IMR-90 (cell line): ENCODE measurements at regions not wholly inside any gene's neighbourhood (a gene's known extent, or its start where the extent isn't known, plus 50 kb on each side); places are given as distances from the start of the nearest gene placed in this dataset.

Source experiments
- ATAC-seq: fragments of 200-7000 bp; cut with Tn5 transposase; 2 replicates; pipeline ENCODE4 v1.9.1; 2020; ENCODE audit warnings: low read depth, mild to moderate bottlenecking, moderate library complexity
- BruUV-seq: library from RNA; stranded (reverse); fragments of 400-500 nt; replicated peaks from 2 replicates; lab custom pipeline; 2021; lab: Mats Ljungman, UMichigan
- CTCF ChIA-PET: fragments of 300-600 bp; formaldehyde crosslinking; extraction: SDS; loops from one replicate; lab custom pipeline; 2021; ENCODE audit warnings: antibody characterized with exemption; lab: Yijun Ruan, JAX
- POLR2A ChIA-PET: fragments of 300-600 bp; sonication (Branson Sonifier 250); formaldehyde crosslinking; loops from one replicate; lab custom pipeline; 2022; ENCODE audit warnings: antibody characterized with exemption; ENCODE audit not compliant: unreplicated experiment; lab: Charles Lee
- DNase-seq: peaks from one replicate; pipeline ENCODE4 v3.0.0; 2013
- H2AFZ ChIP-seq: replicated peaks from 2 replicates; pipeline ENCODE3; 2013; ENCODE audit warnings: low read length, mild to moderate bottlenecking; ENCODE audit not compliant: poor library complexity
- H2AK5ac ChIP-seq: 2 replicates; pipeline ENCODE4 v1.6.1; 2013; ENCODE audit warnings: low read depth, low read length, inconsistent platforms
- H2AK9ac ChIP-seq: replicated peaks from 2 replicates; pipeline ENCODE3; 2013; ENCODE audit warnings: mild to moderate bottlenecking, low read depth, low read length, moderate library complexity; ENCODE audit not compliant: poor library complexity
- H2BK120ac ChIP-seq: 2 replicates; pipeline ENCODE4 v1.6.1; 2013; ENCODE audit warnings: low read depth, low read length, inconsistent platforms
- H2BK15ac ChIP-seq: 3 replicates; pipeline ENCODE4 v1.6.1; 2013; ENCODE audit warnings: low read depth, low read length, inconsistent platforms
- H2BK20ac ChIP-seq: 2 replicates; pipeline ENCODE4 v1.6.1; 2013; ENCODE audit warnings: low read depth, mild to moderate bottlenecking, inconsistent platforms, low read length, moderate library complexity
- H2BK5ac ChIP-seq: 2 replicates; pipeline ENCODE4 v1.6.1; 2013; ENCODE audit warnings: mild to moderate bottlenecking, low read depth, low read length, inconsistent platforms; ENCODE audit not compliant: poor library complexity, severe bottlenecking
- H3K14ac ChIP-seq: replicated peaks from 2 replicates; pipeline ENCODE4 v1.6.1; 2013; ENCODE audit warnings: low read depth, low read length, inconsistent platforms
- H3K18ac ChIP-seq: 2 replicates; pipeline ENCODE4 v1.6.1; 2013; ENCODE audit warnings: low read depth, low read length, control low read depth
- H3K23ac ChIP-seq: 2 replicates; pipeline ENCODE4 v1.6.1; 2013; ENCODE audit warnings: low read depth, low read length, inconsistent platforms
- H3K27ac ChIP-seq: 2 replicates; pipeline ENCODE4 v1.5.1; 2013; ENCODE audit warnings: mild to moderate bottlenecking, control low read depth, low read length; ENCODE audit not compliant: insufficient read depth
- H3K27me3 ChIP-seq: 2 replicates; pipeline ENCODE4 v1.6.1; 2013; ENCODE audit warnings: low read length; ENCODE audit not compliant: control insufficient read depth, insufficient read depth
- H3K36me3 ChIP-seq: 2 replicates; pipeline ENCODE4 v1.6.1; 2013; ENCODE audit warnings: low read length, mixed read lengths; ENCODE audit not compliant: control insufficient read depth, insufficient read depth
- H3K4ac ChIP-seq: 2 replicates; pipeline ENCODE4 v1.6.1; 2013; ENCODE audit warnings: low read depth, low read length, inconsistent platforms
- H3K4me1 ChIP-seq: 2 replicates; pipeline ENCODE4 v1.6.1; 2013; ENCODE audit warnings: low read length, mixed read lengths; ENCODE audit not compliant: control insufficient read depth, insufficient read depth
- H3K4me2 ChIP-seq: 2 replicates; pipeline ENCODE4 v1.6.1; 2013; ENCODE audit warnings: low read depth, mild to moderate bottlenecking, control low read depth, low read length, moderate library complexity
- H3K4me3 ChIP-seq: 2 replicates; pipeline ENCODE4 v1.5.1; 2013; ENCODE audit warnings: low read depth, mild to moderate bottlenecking, control low read depth, low read length, moderate library complexity; ENCODE audit not compliant: insufficient read depth
- H3K56ac ChIP-seq: 2 replicates; pipeline ENCODE4 v1.6.1; 2013; ENCODE audit warnings: low read length, inconsistent platforms; ENCODE audit not compliant: insufficient read depth; ENCODE audit errors: extremely low read depth
- H3K79me1 ChIP-seq, 2 experiments: 2 replicates each; pipeline ENCODE4 v1.6.1; 2013; ENCODE audit warnings: low read length in 2 of 2, inconsistent platforms in 1 of 2, low read depth in 1 of 2
- H3K9ac ChIP-seq: 2 replicates; pipeline ENCODE4 v1.6.1; 2013; ENCODE audit warnings: low read depth, low read length, control low read depth
- H3K9me1 ChIP-seq: 2 replicates; pipeline ENCODE4 v1.6.1; 2013; ENCODE audit warnings: low read length, inconsistent platforms; ENCODE audit not compliant: insufficient read depth
- H3K9me3 ChIP-seq: 2 replicates; pipeline ENCODE4 v1.6.1; 2013; ENCODE audit warnings: low read length; ENCODE audit not compliant: control insufficient read depth, insufficient read depth
- H4K20me1 ChIP-seq: 2 replicates; pipeline ENCODE4 v1.6.1; 2013; ENCODE audit warnings: low read length, inconsistent platforms; ENCODE audit not compliant: insufficient read depth
- H4K5ac ChIP-seq: 2 replicates; pipeline ENCODE4 v1.6.1; 2013; ENCODE audit warnings: mild to moderate bottlenecking, low read depth, low read length, control low read depth
- H4K8ac ChIP-seq, 2 experiments: 2 replicates each; pipeline ENCODE4 v1.6.1; 2013; ENCODE audit warnings: low read depth in 2 of 2, low read length in 2 of 2, control low read depth in 1 of 2, inconsistent platforms in 1 of 2
- H4K91ac ChIP-seq: 2 replicates; pipeline ENCODE4 v1.6.1; 2013; ENCODE audit warnings: low read depth, low read length, inconsistent platforms; ENCODE audit not compliant: insufficient read depth
- BHLHE40 ChIP-seq: fragments of 150-350 bp; IDR thresholded peaks from 2 replicates; pipeline ENCODE4 v1.6.1; 2016; ENCODE audit warnings: mild to moderate bottlenecking, low read depth, low read length
- CEBPB ChIP-seq: IDR thresholded peaks from 2 replicates; pipeline ENCODE4 v1.6.1; 2012; ENCODE audit warnings: low read depth, low read length, improper control_type of control experiment
- CHD1 ChIP-seq: IDR thresholded peaks from 2 replicates; pipeline ENCODE4 v1.6.1; 2012; ENCODE audit warnings: low read depth, low read length, improper control_type of control experiment
- CTCF ChIP-seq: conservative IDR thresholded peaks from 2 replicates; pipeline ENCODE4 v1.5.1; 2012; ENCODE audit warnings: mild to moderate bottlenecking, low read depth, low read length, improper control_type of control experiment
- ELK1 ChIP-seq: fragments of 150-350 bp; IDR thresholded peaks from 2 replicates; pipeline ENCODE4 v1.6.1; 2016; ENCODE audit warnings: low read depth, mild to moderate bottlenecking, low read length, moderate library complexity, borderline replicate concordance
- FOS ChIP-seq: fragments of 150-350 bp; IDR thresholded peaks from 2 replicates; pipeline ENCODE4 v1.6.1; 2016; ENCODE audit warnings: low read depth, low read length
- MXI1 ChIP-seq: IDR thresholded peaks from 2 replicates; pipeline ENCODE4 v1.6.1; 2012; ENCODE audit warnings: low read depth, mild to moderate bottlenecking, low read length, moderate library complexity, borderline replicate concordance
- NFE2L2 ChIP-seq: fragments of 150-350 bp; IDR thresholded peaks from 2 replicates; pipeline ENCODE4 v1.6.1; 2016; ENCODE audit warnings: low read depth, mild to moderate bottlenecking, low read length
- POLR2A ChIP-seq: IDR thresholded peaks from 2 replicates; pipeline ENCODE4 v1.6.1; 2012; ENCODE audit warnings: mild to moderate bottlenecking, low read depth, low read length
- RAD21 ChIP-seq: IDR thresholded peaks from 2 replicates; pipeline ENCODE4 v1.6.1; 2012; ENCODE audit warnings: low read length, improper control_type of control experiment
- RCOR1 ChIP-seq: IDR thresholded peaks from 2 replicates; pipeline ENCODE4 v1.6.1; 2012; ENCODE audit warnings: mild to moderate bottlenecking, low read length, improper control_type of control experiment; ENCODE audit not compliant: insufficient replicate concordance
- RFX5 ChIP-seq: IDR thresholded peaks from 2 replicates; pipeline ENCODE4 v1.8.0; 2012; ENCODE audit warnings: low read depth, mild to moderate bottlenecking, low read length, moderate library complexity
- SMC3 ChIP-seq: fragments of 150-350 bp; IDR thresholded peaks from 2 replicates; pipeline ENCODE4 v1.6.1; 2016; ENCODE audit warnings: low read depth, mild to moderate bottlenecking, antibody characterized with exemption, low read length, moderate library complexity
- USF2 ChIP-seq: fragments of 150-350 bp; IDR thresholded peaks from 2 replicates; pipeline ENCODE4 v1.6.1; 2017; ENCODE audit warnings: mild to moderate bottlenecking, antibody characterized with exemption, low read length, low read depth
- WGBS, 2 experiments: methylation state at CpG; one replicate each; pipeline versions ENCODE4 v1.1.5 to v1.1.7; 2013; ENCODE audit warnings: missing lambda C conversion rate in 2 of 2; ENCODE audit not compliant: insufficient read length in 1 of 2; ENCODE audit errors: extremely low coverage in 2 of 2; 5-methylcytosine and 5-hydroxymethylcytosine counted together
- dilution Hi-C: fragments of 300-500 bp; cut with HindIII; formaldehyde crosslinking; loops from one replicate; pipeline ENCODE4 v1.14.3; 2018; ENCODE audit warnings: low sequenced_read_pairs; ENCODE audit not compliant: unreplicated experiment
- in situ Hi-C: fragments of 300-500 bp; cut with MboI; formaldehyde crosslinking; loops from 3 replicates; pipeline ENCODE4 v1.14.3; 2019; ENCODE audit warnings: low sequenced_read_pairs, inconsistent platforms, mixed read lengths
- intact Hi-C: fragments of 100-400 bp; cut with micrococcal nuclease; formaldehyde crosslinking; loops from 2 replicates; pipeline ENCODE4 v1.10.0; 2022

- Histone ChIP-seq H4K20me1 (no peaks in the 10 kb centered on the region), H3K27me3 (no peaks in the 10 kb centered on the region), H4K8ac (no peak overlapping the region), H3K9ac (no peak overlapping the region), H3K14ac (no peak overlapping the region), H3K9me1 (no peaks in the 10 kb centered on the region), H2BK120ac (no peak overlapping the region), H2BK15ac (no peak overlapping the region), H3K4me3 (no peak overlapping the region), H2AK5ac (no peak overlapping the region), H3K36me3 (no peaks in the 10 kb centered on the region), H2BK20ac (no peak overlapping the region), H4K5ac (no peak overlapping the region), H3K23ac (no peak overlapping the region), H2AFZ (no peak overlapping the region), H3K4me2 (no peak overlapping the region), H3K4me1 (no peaks in the 10 kb centered on the region), H2BK5ac (no peak overlapping the region), H3K56ac (no peak overlapping the region), H4K91ac (no peak overlapping the region), H2AK9ac (no peak overlapping the region), H3K9me3 (no peaks in the 10 kb centered on the region), H3K27ac (no peak overlapping the region), H3K4ac (no peak overlapping the region), H3K18ac (no peak overlapping the region), H3K79me1 (no peaks in the 10 kb centered on the region)
- intact Hi-C loops = no loop called here
- ChIA-PET CTCF (no interaction called here), POLR2A (no interaction called here)
- ATAC-seq (no peak), DNase-seq (no peak)
- BruUV-seq = no TSS peak
- dilution Hi-C loops = no loop called here
- WGBS, 2 experiments = 80% methylated on average over 1 of the region's 3 CpGs; no CpG with 5 or more reads in 1 of the 2 experiments
- in situ Hi-C loops = no loop called here
- TF ChIP-seq USF2 (no peak), FOS (no peak), MXI1 (no peak), NFE2L2 (no peak), CEBPB (no peak), ELK1 (no peak), RCOR1 (no peak), CHD1 (no peak), BHLHE40 (no peak), POLR2A (no peak), RAD21 (no peak), SMC3 (no peak), RFX5 (no peak), CTCF (no peak)
Observed at GRCh38 chr15:60213377-60214000, 184.3 kb downstream of the ANXA2 start.
